ENCODE measurements at regions not wholly inside any gene's neighbourhood (a gene's known extent, or its start where the extent isn't known, plus 50 kb on each side); places are given as distances from the start of the nearest gene placed in this dataset.

- TF ChIP-seq CTCF (IDR thresholded peaks at IDR 0.05; ENCODE audit: extremely low read depth in 1 of 2, insufficient read depth in 1 of 2, low read depth in 1 of 2, low read length in 2 of 2) (no peak), EZH2 (IDR thresholded peaks at IDR 0.05; ENCODE audit: borderline replicate concordance, low read depth, low read length, severe bottlenecking) (no peak), POLR2AphosphoS5 (IDR thresholded peaks at IDR 0.05; ENCODE audit: insufficient read depth, low read depth, low read length) (no peak), POLR2A (IDR thresholded peaks at IDR 0.05; ENCODE audit: low read depth, low read length) (no peak), MAX (IDR thresholded peaks at IDR 0.05; ENCODE audit: insufficient read depth, insufficient read length) (no peak), MYC (IDR thresholded peaks at IDR 0.05; ENCODE audit: low read depth, low read length) (no peak), FOS (IDR thresholded peaks at IDR 0.05; ENCODE audit: borderline replicate concordance, insufficient read depth, low read length) (no peak), JUN (IDR thresholded peaks at IDR 0.05; ENCODE audit: borderline replicate concordance, insufficient read depth, insufficient read length, low read depth) (no peak), GATA2 (IDR thresholded peaks at IDR 0.05; ENCODE audit: insufficient read depth, insufficient read length, low read depth, low read length) (no peak)
Observed at GRCh38 chr12:66048835-66049537, 81.6 kb downstream of the LLPH start.
